ENCODE measurements at regions not wholly inside any gene's neighbourhood (a gene's known extent, or its start where the extent isn't known, plus 50 kb on each side); places are given as distances from the start of the nearest gene placed in this dataset.
"Not testable (repeated sequence)": the region's sequence is repeated elsewhere in the genome, so short reads cannot be mapped to it uniquely, and the experiment has no call there.

DNA sequence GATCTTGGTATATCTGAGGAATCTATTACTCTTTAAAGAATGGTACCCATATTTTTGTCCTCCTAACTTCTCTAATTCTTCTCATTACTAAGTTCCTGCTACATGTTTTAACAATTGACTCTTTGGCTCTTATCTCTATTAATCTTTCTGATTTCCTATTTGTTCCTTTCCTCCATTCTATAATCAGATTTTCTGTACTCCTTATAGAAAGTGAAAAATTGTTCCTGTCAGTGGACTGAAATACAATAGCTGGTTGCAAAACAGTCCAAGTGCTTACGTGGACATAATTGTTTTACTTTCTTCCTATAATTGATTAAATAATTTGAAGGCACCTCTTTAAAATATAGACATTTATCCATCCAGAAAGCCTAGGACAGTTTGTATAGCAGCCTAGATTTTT lies 86.7 kb upstream of the PTHLH start:
- Histone ChIP-seq H3K4me3 (no peak overlapping the region), H3K27ac (no peak overlapping the region)

DNA sequence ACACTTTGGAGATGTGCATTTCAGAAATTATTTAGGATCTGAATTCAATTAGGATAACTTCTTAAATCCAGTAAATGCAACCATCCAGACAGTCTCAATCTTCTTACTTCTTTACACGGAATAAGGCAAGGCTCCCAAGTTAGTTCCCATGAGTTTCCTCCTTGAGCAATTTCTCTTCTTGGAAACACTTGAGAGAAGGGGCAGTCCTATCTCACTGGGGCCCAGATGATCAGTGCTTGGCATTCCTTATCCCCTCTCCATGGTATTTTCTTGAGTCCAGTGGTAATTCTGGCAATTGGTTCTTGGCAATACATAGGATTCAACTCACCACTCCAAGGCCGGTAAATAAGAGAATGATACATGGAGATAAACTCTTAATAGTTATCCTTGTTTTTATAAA lies 87.1 kb upstream of the PTHLH start:
- Histone ChIP-seq H3K4me3 (no peak overlapping the region), H3K27ac (no peak overlapping the region)

DNA sequence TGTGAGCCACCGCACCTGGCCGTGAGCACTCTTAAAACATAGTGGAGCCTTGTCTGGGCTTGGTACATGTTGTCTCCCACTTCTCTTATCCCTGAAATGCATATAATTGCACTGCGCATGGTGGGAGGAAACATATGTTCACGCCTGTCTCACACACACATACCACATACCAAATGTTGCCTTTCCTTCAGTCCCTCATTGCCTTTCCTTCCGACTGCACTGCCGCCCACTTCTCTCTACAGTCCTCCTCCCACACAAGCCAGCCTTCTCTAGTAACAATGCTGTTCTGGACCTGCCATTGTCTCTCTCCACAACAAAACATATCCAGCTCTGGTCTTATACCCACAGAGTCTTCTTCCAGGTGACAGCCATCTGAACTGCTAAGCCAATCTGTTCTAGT lies 88.3 kb upstream of the PTHLH start:
- Histone ChIP-seq H3K4me3 (no peak overlapping the region), H3K27ac (no peak overlapping the region)

DNA sequence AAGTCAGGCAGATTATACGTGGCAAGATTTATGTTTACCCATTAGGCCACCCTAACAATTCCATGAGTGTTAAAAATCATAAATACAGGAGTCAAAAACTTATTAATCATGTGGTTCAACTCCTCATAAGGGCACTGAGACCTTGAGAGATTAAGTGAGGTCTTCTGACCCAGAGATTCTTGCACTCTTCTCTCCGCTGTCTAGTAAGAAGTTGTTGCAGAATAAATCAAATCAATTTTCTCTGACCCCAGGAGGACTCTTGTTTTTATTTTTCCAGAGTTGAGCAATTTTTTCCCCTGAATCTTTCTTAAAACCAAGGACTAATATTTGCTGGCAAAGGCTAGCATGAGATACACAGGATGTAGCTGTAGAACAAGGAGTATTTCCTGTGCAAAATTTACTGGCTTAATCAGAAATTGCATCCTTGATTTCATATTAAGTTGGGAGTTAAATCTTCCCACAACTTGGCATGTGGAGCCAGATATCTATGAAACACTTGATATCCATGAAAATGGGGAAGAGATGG lies 90.9 kb upstream of the PTHLH start:
- H3K4me3 ChIP-seq, result no peak overlapping the region
- no peak overlapping the region for H3K27ac ChIP-seq

DNA sequence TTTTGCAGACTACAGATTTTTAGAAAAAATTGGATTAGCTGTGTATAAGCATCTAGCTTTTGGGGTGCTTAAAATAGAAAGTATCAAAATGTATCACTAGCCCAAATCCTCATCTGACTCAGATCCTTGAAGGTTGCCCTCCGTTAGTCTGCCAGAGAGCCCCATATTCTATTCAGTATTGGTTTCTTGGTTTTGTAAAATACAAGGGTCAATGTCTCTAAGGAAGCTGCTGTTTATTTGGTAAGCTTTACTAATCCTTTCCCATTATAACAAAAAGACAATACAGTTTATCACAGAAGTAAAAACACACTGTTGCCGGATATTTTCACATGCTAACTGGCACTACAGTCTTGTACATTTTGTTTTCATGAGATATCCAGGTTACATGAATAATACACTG lies 92.8 kb upstream of the PTHLH start:
- H3K27ac ChIP-seq, result no peak overlapping the region
- H3K4me3 ChIP-seq, result no peak overlapping the region

DNA sequence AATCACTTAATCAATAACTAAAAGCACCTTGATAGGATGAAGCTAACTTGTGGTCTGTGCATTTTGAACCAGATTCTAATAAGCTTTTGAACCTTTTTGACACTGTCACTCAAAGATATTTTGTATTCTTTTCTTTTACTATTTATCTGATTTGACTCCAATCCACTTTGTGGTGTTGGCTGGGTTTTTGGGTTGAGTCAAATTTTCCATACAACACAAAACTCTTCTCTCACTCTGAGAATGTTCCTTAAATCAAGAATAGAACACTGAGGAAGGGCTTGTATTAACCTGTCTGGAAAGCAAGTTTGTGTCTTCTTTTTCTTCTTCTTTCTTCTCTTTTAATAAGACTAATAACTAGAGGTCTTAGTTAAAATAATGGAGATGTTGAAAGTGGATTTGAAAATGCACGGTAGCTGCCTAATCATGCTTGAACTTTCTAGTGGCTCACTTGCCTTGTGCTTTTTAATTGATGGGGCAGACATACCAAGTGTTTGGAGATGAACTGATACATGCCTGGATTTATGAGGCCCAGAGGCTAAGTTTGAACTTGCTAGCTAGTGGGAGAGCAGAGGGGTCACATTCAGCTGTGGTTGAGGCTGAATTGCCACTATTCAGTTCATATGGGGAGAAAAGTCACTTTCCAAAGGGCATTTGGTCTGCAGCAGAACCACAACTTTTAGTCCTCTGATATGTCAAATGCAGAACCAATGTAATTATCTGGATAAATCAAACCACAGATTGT lies 93.5 kb upstream of the PTHLH start:
- no peak overlapping the region for H3K27ac ChIP-seq
- H3K4me3 ChIP-seq, result no peak overlapping the region

DNA sequence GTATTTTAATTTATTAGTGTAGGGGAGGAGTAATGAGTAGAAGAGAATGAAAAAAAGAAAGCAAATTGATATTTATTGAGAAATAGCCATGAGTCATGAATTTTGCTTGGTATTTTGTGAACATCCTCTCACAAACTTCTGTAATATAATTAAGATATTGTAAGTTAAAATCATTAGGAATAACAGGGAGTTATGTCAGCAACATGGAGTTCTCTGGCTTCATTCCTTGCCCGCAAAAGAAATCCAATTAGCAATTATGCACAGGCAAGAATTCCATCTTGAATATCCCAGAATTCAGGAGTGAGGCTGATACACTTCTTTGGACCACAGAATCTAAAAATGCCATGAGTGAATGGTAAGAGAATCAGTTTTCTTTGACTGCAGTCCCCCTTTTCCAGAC lies 94.3 kb upstream of the PTHLH start:
- no peak overlapping the region for H3K27ac ChIP-seq
- no peak overlapping the region for H3K4me3 ChIP-seq

DNA sequence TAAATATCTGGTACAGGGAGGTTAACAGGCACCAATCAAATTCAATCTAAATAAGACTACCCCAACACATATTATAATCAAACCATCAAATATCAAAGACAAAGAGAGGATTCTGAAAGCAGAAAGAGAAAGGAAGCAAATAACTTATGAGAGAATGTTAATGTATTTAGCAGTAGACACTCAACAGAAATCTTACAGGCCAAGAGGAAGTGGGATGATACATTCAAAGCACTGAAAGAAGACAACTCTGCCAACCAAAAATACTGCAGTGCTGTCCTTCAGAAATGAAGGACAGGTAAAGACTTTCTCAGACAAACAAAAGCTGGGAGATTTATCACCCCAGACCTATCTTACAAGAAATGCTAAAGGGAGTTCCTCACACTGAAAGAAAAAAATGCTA lies 95.9 kb upstream of the PTHLH start:
- H3K4me3 ChIP-seq, result no peak overlapping the region
- H3K27ac ChIP-seq, result no peak overlapping the region

DNA sequence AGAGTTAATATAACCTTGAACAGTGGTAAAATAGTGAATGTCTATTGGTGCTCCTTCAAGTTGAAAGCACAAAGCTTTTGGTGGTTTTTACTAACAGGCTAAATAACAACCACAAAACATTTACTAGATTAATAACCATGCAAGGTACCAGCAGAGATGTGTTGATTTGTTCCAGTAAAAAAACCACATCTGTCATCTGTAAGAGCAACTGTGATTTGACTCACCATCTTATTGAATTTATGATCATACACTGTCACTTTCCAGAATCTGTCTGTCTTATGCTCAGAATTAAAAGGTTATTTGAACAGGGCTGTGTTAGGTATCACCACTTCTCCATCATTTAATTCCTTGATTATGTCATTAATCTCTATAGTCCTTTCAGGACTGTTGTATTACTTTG lies 107.0 kb upstream of the PTHLH start:
- Histone ChIP-seq H3K4me3 (no peak overlapping the region), H3K27ac (no peak overlapping the region)

DNA sequence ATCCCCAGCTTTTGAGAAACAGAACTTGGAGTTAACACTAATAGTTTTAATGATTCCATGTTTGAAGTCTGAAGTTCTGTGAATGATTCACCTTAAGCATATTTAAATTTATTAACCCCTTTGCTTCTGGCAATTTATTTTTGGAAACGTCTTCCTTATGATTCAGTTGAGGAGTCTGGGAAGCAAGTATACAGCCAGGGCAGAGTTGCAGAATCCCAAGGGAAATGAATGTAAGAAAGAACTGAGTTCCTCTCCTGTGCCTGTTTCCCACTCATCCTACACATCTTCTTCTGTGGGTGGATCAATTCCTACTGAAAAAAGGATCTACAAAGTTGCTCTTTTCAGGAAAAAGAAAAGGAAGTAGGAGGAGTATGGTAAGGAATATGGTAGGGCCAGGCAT lies 108.2 kb upstream of the CCDC91 start:
- no peak overlapping the region for H3K27ac ChIP-seq
- no peak overlapping the region for H3K4me3 ChIP-seq

DNA sequence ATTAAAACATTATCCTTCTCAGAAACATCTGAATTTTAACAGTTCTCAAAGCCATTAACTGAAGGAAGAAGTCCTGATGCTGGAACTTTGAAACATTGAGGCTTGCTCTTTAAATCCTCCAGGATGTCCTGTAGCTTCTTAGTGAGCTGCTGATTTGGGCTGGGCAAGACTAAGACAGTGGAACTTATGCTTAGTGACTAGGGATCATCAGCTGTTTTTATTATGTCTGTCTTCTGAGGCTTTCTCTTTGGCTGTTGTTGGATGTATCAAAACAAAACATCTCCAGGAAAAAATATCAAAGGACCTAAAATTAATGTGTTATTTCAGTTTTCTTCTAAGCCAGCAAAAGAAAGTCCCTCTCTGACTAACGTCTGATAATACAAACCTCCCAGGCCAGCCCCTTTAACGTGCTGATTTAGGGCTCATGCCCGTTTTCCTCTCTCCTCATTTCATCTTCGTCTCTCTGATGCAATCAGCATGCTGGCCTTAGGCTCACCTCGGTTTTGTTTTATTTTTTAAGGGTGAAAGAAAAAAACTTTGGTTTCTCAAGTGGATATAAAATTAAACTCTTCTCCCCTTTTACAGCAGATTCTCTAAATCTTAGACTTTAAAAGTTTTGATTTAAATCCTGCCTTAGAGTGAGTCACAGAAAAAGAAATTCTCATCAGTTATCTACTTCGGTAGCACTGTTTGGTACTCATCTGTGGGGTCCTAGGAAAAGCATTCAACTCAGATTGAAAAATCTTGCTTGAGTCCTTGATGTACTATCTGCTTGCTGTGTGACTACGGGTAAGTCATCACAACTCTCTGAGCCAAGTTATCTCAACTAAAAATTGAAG lies 106.2 kb upstream of the CCDC91 start:
- Histone ChIP-seq H3K27ac (no peak overlapping the region), H3K4me3 (no peak overlapping the region)

DNA sequence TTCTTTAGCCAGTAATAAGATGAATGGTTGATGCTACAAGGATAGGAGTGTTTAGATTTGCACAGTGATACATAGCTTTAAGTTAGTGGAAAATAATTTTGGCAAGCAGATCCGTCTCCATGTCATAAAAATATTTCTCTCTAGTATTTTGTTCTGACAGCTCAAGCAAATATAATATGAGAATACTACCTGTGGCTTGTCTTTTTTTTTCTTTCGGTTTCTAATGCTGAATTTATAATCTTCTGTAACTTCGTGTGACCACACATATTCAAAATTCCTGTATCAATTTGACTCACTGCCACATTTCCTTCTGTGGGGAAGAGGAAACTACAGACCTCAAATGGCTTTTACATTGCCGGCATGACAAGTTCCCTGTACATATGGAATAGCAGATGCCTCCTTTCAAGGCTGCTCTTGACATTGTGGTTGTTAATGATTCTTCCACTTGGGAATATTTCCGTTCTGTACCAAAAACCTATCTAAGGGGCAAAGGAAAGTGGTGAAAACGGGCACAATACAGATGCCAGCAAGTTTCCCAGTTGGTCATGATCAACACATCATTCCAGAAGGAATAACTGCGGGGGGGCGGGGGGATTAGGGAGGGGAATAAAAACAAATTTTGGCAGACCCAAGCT lies 103.6 kb upstream of the CCDC91 start:
- Histone ChIP-seq H3K4me3 (no peak overlapping the region), H3K27ac (no peak overlapping the region)

DNA sequence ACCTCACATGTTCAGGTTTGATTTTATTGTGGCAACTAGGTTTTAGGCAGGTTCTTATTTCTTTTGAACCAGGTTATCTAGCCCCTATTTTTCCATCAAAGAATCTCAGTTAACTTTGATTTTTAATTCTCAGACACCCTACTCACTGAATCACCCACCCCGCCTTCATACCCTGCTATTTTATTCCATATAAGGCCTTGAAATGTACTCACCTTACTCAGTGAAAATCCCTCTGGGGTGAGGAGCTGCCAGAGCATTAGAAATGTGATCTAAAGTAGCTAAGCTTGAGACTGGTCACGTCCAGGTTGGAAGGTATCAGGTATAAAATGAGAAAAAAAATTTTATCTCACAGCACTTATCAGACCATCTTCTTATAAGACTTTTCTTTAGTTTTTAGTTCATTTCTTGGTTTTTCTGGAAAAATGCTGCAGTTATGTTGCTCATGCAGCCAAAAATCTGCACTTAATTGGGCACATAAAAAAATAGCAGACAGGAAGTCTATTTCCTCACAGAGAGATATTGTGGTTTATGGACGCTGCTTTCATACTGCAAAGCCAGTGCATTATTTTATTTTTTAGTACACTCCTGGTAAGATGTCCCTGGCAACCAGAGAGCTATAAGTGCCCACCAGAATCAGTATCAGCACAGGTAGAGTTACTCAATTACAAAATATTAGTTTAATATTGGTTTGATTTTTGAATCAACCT lies 101.5 kb upstream of the CCDC91 start:
- no peak overlapping the region for H3K4me3 ChIP-seq
- peak overlapping the region in 4 of 21 experiments; percentile 8 to 9 (median 9) for H3K27ac ChIP-seq

DNA sequence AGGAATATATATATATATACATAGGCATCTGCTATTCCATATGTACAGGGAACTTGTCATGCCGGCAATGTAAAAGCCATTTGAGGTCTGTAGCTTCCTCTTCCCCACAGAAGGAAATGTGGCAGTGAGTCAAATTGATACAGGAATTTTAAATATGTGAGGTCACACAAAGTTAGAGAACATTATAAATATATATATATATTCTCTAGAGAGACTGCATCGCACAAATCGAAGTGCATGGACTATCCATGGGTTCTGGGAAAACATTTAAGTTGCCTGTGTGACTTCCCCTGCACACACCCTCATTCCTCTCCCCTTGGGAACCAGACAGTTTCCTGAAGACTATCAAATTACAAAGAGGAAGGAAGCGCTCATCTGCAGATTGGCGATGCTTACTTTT lies 100.9 kb upstream of the CCDC91 start:
- no peak overlapping the region for H3K4me3 ChIP-seq

DNA sequence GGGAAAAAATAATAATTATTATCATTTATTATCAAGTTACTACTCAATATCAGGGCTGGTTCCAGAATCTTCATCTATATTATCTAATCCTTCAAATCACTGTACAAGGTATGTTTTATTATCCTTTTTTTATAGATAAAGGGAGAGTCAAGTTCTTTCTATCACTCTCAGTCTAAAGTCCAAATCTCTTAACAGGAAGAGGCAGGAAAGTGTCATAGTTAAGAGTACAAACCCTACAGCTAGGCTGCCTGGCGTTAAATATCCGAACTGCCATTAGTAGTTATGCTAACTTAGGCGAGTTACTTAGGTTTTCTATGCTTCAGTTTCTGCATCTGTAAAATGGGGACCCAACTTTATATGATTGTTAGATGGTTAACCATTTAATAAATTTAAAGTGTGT lies 99.4 kb upstream of the CCDC91 start:
- no peak overlapping the region for H3K4me3 ChIP-seq
- H3K27ac ChIP-seq, result no peak overlapping the region

More for the DNA sequence above, 100.9 kb upstream of the CCDC91 start:
- H3K27ac ChIP-seq, result peak overlapping the region in 1 of 21 experiments; percentile 9

DNA sequence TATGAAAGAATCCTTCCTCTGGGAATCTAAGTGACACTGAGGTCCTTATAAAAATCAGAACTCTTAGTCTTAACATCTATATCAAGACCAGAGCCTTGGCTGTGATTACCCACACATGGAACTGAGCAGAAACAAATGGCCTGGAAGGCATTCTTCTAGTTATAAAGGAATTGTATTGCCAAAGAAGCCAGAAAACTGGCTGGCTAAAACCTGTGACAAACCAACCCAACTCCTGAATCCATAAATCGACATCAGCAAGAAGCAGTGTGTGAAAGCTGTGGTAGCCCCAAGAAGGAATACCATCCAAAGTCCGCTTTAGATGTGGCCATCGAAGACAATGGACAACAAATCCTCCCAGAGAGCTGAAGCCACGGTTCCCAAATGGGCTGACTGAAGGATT lies 97.9 kb upstream of the CCDC91 start:
- Histone ChIP-seq H3K27ac (no peak overlapping the region), H3K4me3 (no peak overlapping the region)

DNA sequence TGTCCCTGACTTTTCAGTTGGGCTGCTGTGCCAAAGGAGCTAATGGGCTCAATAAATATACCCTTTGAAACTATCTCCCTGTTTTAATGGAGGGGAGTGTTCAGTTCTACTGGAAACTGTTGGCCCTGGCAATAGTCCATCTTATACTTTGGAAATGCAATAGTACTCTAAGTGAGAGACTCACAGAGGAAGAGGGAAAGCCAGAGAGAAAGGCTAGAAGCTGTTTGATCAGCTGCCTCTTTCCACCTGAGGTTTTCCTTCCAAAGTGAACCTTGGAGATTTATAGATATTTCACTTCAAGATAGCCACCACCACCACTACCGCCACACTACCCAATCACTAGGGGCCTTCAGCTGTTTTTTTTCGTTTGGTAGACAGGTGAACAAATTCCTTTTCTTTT lies 93.6 kb upstream of the CCDC91 start:
- no peak overlapping the region for H3K4me3 ChIP-seq
- no peak overlapping the region for H3K27ac ChIP-seq

DNA sequence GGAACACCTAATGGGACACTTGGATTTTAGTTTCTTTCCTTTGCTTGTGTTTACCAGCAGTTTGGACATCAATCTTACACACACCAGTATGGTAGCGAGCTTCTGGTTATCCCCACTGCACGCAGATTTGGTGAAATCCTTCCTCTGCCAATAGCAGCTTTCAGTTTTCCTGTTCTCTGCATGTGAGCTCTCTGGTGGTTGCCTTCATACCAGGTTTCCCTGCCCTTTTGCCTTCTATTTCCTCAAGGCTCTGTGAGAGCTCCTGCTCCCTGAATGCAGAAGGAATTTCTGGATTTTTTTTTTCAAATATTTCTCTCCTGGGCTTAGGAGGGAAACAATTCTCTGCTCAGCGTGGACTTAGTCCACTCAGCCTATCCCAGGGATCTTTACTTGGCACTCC lies 93.0 kb upstream of the CCDC91 start:
- no peak overlapping the region for H3K27ac ChIP-seq
- H3K4me3 ChIP-seq, result no peak overlapping the region

DNA sequence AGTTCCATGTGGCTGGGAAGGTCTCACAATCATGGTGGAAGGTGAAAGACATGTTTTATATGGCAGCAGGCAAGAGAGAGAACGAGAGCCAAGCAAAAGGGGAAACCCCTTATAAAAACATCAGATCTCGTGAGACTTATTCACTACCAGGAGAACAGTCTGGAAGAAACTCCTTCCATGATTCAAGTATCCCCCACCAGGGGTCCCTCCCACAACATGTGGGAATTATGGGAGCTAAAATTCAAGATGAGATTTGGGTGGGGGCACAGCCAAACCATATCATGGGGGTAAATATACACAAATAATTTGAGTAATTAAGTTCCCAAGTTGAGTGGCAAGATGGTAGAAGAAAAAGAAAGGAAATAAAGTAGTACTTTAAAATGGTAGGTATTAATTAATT lies 91.0 kb upstream of the CCDC91 start:
- not testable (repeated sequence) for H3K4me3 ChIP-seq, H3K27ac ChIP-seq

DNA sequence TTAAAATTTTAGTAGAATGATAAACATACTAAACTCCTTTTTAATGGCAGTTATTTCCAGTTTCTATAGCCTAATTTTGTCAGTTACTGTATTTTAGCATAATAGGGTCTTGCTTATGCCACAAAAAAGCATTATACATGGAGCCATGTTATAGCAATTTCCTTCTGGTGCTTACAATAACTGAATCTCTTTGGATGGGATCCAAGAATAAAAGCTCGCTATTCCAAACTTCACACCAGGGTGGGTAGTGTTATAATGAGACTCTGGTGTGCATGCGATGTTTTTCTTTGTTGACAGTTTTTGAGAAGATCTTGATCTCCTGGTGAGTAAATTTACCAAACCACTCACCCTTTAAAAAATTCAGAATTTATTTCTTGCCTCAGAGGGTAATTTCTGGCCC lies 90.4 kb upstream of the CCDC91 start:
- no peak overlapping the region for H3K27ac ChIP-seq
- H3K4me3 ChIP-seq, result no peak overlapping the region
